ENCODE measurements at regions not wholly inside any gene's neighbourhood (a gene's known extent, or its start where the extent isn't known, plus 50 kb on each side); places are given as distances from the start of the nearest gene placed in this dataset.

DNA sequence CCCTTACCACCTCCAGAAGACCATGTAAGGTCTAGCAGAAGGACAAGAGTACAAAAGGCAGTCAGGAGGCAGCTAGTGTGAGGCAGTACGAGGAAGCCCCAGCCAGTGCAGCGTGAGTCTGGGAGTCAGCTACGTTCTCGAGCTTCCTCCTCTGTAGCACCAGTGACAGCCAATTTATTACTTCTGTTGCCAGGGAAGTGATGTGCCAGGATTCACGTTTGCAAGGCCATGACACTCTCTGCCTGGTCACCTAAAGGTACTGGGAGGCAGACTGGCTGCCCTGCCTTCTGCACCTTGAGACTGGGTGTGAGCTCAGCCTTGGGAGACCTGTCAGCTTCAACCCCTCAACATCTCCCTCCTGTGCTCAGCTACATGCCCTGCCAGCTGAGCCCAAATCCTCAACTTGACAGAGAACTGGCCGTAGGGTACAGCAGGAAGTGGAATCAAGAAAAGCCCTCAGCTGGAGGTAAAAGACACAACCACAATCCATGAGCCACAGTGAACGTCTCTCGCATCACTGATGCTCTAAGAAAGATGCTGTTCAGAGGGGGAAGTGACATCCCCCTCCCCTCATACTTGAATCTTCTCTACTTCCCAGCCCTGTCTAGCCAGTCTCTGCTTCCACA, 182.5 kb upstream of the RGS6 start:
- TF ChIP-seq, protein P1, sequence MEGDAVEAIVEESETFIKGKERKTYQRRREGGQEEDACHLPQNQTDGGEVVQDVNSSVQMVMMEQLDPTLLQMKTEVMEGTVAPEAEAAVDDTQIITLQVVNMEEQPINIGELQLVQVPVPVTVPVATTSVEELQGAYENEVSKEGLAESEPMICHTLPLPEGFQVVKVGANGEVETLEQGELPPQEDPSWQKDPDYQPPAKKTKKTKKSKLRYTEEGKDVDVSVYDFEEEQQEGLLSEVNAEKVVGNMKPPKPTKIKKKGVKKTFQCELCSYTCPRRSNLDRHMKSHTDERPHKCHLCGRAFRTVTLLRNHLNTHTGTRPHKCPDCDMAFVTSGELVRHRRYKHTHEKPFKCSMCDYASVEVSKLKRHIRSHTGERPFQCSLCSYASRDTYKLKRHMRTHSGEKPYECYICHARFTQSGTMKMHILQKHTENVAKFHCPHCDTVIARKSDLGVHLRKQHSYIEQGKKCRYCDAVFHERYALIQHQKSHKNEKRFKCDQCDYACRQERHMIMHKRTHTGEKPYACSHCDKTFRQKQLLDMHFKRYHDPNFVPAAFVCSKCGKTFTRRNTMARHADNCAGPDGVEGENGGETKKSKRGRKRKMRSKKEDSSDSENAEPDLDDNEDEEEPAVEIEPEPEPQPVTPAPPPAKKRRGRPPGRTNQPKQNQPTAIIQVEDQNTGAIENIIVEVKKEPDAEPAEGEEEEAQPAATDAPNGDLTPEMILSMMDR (IDR thresholded peaks at IDR 0.05; ENCODE audit: extremely low read depth in 1 of 2, insufficient read depth in 1 of 2, low read depth in 1 of 2, low read length in 2 of 2): no peak
- no peak for TF ChIP-seq EZH2 (IDR thresholded peaks at IDR 0.05; ENCODE audit: borderline replicate concordance, low read depth, low read length, severe bottlenecking)
- no peak for TF ChIP-seq POLR2AphosphoS5 (IDR thresholded peaks at IDR 0.05; ENCODE audit: insufficient read depth, low read depth, low read length)
- no peak for TF ChIP-seq POLR2A (IDR thresholded peaks at IDR 0.05; ENCODE audit: low read depth, low read length)
- no peak for TF ChIP-seq FOS (IDR thresholded peaks at IDR 0.05; ENCODE audit: borderline replicate concordance, insufficient read depth, low read length)
- TF ChIP-seq, protein P2, sequence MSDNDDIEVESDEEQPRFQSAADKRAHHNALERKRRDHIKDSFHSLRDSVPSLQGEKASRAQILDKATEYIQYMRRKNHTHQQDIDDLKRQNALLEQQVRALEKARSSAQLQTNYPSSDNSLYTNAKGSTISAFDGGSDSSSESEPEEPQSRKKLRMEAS (IDR thresholded peaks at IDR 0.05; ENCODE audit: insufficient read depth, insufficient read length): no peak
- no peak for TF ChIP-seq MYC (IDR thresholded peaks at IDR 0.05; ENCODE audit: low read depth, low read length)
- TF ChIP-seq JUN (IDR thresholded peaks at IDR 0.05; ENCODE audit: borderline replicate concordance, insufficient read depth, insufficient read length, low read depth): no peak
- no peak for TF ChIP-seq GATA2 (IDR thresholded peaks at IDR 0.05; ENCODE audit: insufficient read depth, insufficient read length, low read depth, low read length)
